ENCODE measurements at regions not wholly inside any gene's neighbourhood (a gene's known extent, or its start where the extent isn't known, plus 50 kb on each side); places are given as distances from the start of the nearest gene placed in this dataset.
"Not testable (repeated sequence)": the region's sequence is repeated elsewhere in the genome, so short reads cannot be mapped to it uniquely, and the experiment has no call there.

- DNase-seq (ENCODE audit: low spot score) = no peak
Observed at GRCh38 chr12:47610686-47611252, 95.1 kb downstream of the RPAP3 start.

GRCh38 chr12:47609806-47610205 is 96.0 kb downstream of the RPAP3 start:
- DNase-seq (ENCODE audit: low spot score) = no peak

GRCh38 chr12:47608671-47609070 is 97.2 kb downstream of the RPAP3 start:
- DNase-seq (ENCODE audit: low spot score) = not testable (repeated sequence)

- DNase-seq (ENCODE audit: low spot score) = no peak
Observed at GRCh38 chr12:47604221-47604873, 101.5 kb downstream of the RPAP3 start.

GRCh38 chr12:47602949-47603558 is 102.8 kb downstream of the RPAP3 start:
- DNase-seq (ENCODE audit: low spot score) = no peak

- peak; percentile 74 for DNase-seq (ENCODE audit: low spot score)
Observed at GRCh38 chr12:47602325-47602724, 103.5 kb downstream of the RPAP3 start.

GRCh38 chr12:47601071-47601470 is 104.8 kb downstream of the RPAP3 start:
- DNase-seq (ENCODE audit: low spot score) = no peak

GRCh38 chr12:47591795-47592194 is 114.0 kb downstream of the RPAP3 start:
- peak; percentile 16 for DNase-seq (ENCODE audit: low spot score)

GRCh38 chr12:47591361-47591791 is 114.5 kb downstream of the RPAP3 start:
- DNase-seq (ENCODE audit: low spot score) = no peak

GRCh38 chr12:47590771-47591360 is 115.0 kb downstream of the RPAP3 start:
- no peak for DNase-seq (ENCODE audit: low spot score)

- no peak for DNase-seq (ENCODE audit: low spot score)
Observed at GRCh38 chr12:47586952-47587669, 118.7 kb downstream of the RPAP3 start.

- no peak for DNase-seq (ENCODE audit: low spot score)
Observed at GRCh38 chr12:47585507-47585906, 120.3 kb downstream of the RPAP3 start.

GRCh38 chr12:47578836-47579235 is 127.0 kb downstream of the RPAP3 start:
- peak; percentile 7 for DNase-seq (ENCODE audit: low spot score)

- DNase-seq (ENCODE audit: low spot score) = no peak
Observed at GRCh38 chr12:47577206-47577989, 128.4 kb downstream of the RPAP3 start.

GRCh38 chr12:47576289-47576945 is 129.4 kb downstream of the RPAP3 start:
- no peak for DNase-seq (ENCODE audit: low spot score)

GRCh38 chr12:47574252-47575021 is 131.4 kb downstream of the RPAP3 start:
- no peak for DNase-seq (ENCODE audit: low spot score)

GRCh38 chr12:47573146-47573659 is 132.6 kb downstream of the RPAP3 start:
- DNase-seq (ENCODE audit: low spot score) = no peak

- no peak for DNase-seq (ENCODE audit: low spot score)
Observed at GRCh38 chr12:47570151-47570550, 135.7 kb downstream of the RPAP3 start.

- peak; percentile 31 for DNase-seq (ENCODE audit: low spot score)
Observed at GRCh38 chr12:47562201-47562600, 143.6 kb downstream of the RPAP3 start.

- DNase-seq (ENCODE audit: low spot score) = peak; percentile 7
Observed at GRCh38 chr12:47561746-47562145, 144.1 kb downstream of the RPAP3 start.
